ENCODE measurements at regions not wholly inside any gene's neighbourhood (a gene's known extent, or its start where the extent isn't known, plus 50 kb on each side); places are given as distances from the start of the nearest gene placed in this dataset.

DNA sequence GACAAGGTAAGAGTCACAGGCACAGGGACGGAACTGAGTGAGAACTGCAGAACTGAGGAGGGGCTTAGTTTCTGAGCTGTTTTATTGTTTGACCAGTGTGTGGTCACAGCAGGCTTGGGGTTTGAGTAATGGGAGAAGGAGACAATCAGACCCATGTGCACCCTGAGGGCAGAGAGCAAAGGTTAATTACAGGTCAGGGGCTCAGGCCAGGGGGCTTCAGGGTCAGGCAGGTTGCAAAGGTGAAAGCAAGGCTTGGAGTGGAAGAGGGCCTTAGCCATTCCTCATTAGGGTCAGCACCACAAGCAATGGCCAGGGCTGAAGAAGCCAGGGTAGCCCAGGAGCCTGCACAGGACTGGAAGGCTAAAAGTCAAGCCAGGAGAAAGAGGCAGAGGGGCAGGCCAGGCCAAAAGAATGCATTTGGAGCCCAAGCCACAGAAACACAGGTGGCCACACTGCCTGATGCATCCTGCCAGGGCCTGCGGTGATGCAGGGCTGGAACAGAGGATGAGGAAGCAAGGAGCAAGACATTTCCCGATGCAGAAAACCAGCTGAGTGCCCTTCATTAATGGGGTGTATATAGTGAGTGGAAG lies 209.8 kb upstream of the GYPC start:
- BruUV-seq (replicated peaks), result no TSS peak

More for the DNA sequence above, 209.8 kb upstream of the GYPC start:
- no peaks in the 10 kb centered on the region for H3K36me3 ChIP-seq (ENCODE audit: control insufficient read depth in 2 of 2, insufficient read depth in 2 of 2, low read length in 1 of 2)
- ChIA-PET POLR2A (no interaction called here), SMC1A (ENCODE audit: uncharacterized antibody, unreplicated experiment) (no interaction called here), CTCF (no interaction called here), RAD21 (ENCODE audit: unreplicated experiment) (no interaction called here)
- ATAC-seq (no peak), FAIRE-seq (no peak), DNase-seq (ENCODE audit: low read depth, low spot score) (no peak)
- H3K9me3 ChIP-seq (replicated peaks; ENCODE audit: control insufficient read depth, insufficient read depth, low read length), result no peaks in the 10 kb centered on the region
- no peaks in the 10 kb centered on the region for H3K4me1 ChIP-seq (ENCODE audit: control insufficient read depth, insufficient read depth, low read length)
- H4K20me1 ChIP-seq (ENCODE audit: control insufficient read depth, insufficient read depth), result no peaks in the 10 kb centered on the region
- H2AFZ ChIP-seq (ENCODE audit: control insufficient read depth, low read depth, low read length), result no peak overlapping the region
- WGBS (ENCODE audit: insufficient coverage, insufficient replicate concordance, low lambda C conversion rate, missing lambda C conversion rate), result 29% methylated on average over 3 of the region's 3 CpGs
- no peak overlapping the region for H3K4me3 ChIP-seq
- no peak overlapping the region for H3K27ac ChIP-seq (ENCODE audit: control insufficient read depth, insufficient read depth)
- H3K9ac ChIP-seq (ENCODE audit: control insufficient read depth, insufficient read depth, low read length), result no peak overlapping the region
- intact Hi-C loops (cut with micrococcal nuclease; ENCODE audit: unreplicated experiment) (no loop called here), in situ Hi-C loops (cut with MboI) (no loop called here)
- H3K4me2 ChIP-seq (ENCODE audit: control insufficient read depth, insufficient read depth), result no peak overlapping the region
- no peak for TF ChIP-seq MYB (IDR thresholded peaks at IDR 0.05; ENCODE audit: borderline replicate concordance, low read depth, low read length)
- no peak for TF ChIP-seq SPI1 (IDR thresholded peaks at IDR 0.05; ENCODE audit: borderline replicate concordance, insufficient read depth, low read depth, low read length)
- TF ChIP-seq YBX1 (IDR thresholded peaks at IDR 0.05), result no peak
- TF ChIP-seq, protein P1, sequence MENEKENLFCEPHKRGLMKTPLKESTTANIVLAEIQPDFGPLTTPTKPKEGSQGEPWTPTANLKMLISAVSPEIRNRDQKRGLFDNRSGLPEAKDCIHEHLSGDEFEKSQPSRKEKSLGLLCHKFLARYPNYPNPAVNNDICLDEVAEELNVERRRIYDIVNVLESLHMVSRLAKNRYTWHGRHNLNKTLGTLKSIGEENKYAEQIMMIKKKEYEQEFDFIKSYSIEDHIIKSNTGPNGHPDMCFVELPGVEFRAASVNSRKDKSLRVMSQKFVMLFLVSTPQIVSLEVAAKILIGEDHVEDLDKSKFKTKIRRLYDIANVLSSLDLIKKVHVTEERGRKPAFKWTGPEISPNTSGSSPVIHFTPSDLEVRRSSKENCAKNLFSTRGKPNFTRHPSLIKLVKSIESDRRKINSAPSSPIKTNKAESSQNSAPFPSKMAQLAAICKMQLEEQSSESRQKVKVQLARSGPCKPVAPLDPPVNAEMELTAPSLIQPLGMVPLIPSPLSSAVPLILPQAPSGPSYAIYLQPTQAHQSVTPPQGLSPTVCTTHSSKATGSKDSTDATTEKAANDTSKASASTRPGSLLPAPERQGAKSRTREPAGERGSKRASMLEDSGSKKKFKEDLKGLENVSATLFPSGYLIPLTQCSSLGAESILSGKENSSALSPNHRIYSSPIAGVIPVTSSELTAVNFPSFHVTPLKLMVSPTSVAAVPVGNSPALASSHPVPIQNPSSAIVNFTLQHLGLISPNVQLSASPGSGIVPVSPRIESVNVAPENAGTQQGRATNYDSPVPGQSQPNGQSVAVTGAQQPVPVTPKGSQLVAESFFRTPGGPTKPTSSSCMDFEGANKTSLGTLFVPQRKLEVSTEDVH (IDR thresholded peaks at IDR 0.05; ENCODE audit: low read depth, partially characterized antibody), result no peak
- TF ChIP-seq FOS (IDR thresholded peaks at IDR 0.05; ENCODE audit: borderline replicate concordance, extremely low read depth, insufficient read length), result no peak
- TF ChIP-seq TBL1XR1 (IDR thresholded peaks at IDR 0.05; ENCODE audit: low read depth, low read length), result no peak
- no peak for TF ChIP-seq RCOR1 (conservative IDR thresholded peaks at IDR 0.05; ENCODE audit: low read depth, low read length)
- TF ChIP-seq HDGF (IDR thresholded peaks at IDR 0.05), result no peak
- TF ChIP-seq, protein P2, sequence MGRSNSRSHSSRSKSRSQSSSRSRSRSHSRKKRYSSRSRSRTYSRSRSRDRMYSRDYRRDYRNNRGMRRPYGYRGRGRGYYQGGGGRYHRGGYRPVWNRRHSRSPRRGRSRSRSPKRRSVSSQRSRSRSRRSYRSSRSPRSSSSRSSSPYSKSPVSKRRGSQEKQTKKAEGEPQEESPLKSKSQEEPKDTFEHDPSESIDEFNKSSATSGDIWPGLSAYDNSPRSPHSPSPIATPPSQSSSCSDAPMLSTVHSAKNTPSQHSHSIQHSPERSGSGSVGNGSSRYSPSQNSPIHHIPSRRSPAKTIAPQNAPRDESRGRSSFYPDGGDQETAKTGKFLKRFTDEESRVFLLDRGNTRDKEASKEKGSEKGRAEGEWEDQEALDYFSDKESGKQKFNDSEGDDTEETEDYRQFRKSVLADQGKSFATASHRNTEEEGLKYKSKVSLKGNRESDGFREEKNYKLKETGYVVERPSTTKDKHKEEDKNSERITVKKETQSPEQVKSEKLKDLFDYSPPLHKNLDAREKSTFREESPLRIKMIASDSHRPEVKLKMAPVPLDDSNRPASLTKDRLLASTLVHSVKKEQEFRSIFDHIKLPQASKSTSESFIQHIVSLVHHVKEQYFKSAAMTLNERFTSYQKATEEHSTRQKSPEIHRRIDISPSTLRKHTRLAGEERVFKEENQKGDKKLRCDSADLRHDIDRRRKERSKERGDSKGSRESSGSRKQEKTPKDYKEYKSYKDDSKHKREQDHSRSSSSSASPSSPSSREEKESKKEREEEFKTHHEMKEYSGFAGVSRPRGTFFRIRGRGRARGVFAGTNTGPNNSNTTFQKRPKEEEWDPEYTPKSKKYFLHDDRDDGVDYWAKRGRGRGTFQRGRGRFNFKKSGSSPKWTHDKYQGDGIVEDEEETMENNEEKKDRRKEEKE (IDR thresholded peaks at IDR 0.05), result no peak
- TF ChIP-seq, protein P3, sequence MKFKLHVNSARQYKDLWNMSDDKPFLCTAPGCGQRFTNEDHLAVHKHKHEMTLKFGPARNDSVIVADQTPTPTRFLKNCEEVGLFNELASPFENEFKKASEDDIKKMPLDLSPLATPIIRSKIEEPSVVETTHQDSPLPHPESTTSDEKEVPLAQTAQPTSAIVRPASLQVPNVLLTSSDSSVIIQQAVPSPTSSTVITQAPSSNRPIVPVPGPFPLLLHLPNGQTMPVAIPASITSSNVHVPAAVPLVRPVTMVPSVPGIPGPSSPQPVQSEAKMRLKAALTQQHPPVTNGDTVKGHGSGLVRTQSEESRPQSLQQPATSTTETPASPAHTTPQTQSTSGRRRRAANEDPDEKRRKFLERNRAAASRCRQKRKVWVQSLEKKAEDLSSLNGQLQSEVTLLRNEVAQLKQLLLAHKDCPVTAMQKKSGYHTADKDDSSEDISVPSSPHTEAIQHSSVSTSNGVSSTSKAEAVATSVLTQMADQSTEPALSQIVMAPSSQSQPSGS (IDR thresholded peaks at IDR 0.05; ENCODE audit: low read length), result no peak
- no peak for TF ChIP-seq RB1 (IDR thresholded peaks at IDR 0.05; ENCODE audit: borderline replicate concordance)
- TF ChIP-seq MEF2A (IDR thresholded peaks at IDR 0.05; ENCODE audit: insufficient read depth, low read depth, low read length), result no peak
- TF ChIP-seq, protein P4, sequence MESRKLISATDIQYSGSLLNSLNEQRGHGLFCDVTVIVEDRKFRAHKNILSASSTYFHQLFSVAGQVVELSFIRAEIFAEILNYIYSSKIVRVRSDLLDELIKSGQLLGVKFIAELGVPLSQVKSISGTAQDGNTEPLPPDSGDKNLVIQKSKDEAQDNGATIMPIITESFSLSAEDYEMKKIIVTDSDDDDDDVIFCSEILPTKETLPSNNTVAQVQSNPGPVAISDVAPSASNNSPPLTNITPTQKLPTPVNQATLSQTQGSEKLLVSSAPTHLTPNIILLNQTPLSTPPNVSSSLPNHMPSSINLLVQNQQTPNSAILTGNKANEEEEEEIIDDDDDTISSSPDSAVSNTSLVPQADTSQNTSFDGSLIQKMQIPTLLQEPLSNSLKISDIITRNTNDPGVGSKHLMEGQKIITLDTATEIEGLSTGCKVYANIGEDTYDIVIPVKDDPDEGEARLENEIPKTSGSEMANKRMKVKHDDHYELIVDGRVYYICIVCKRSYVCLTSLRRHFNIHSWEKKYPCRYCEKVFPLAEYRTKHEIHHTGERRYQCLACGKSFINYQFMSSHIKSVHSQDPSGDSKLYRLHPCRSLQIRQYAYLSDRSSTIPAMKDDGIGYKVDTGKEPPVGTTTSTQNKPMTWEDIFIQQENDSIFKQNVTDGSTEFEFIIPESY (IDR thresholded peaks at IDR 0.05), result no peak
- TF ChIP-seq NRF1 (conservative IDR thresholded peaks at IDR 0.05; ENCODE audit: low read depth, low read length), result no peak
- TF ChIP-seq TCF7 (IDR thresholded peaks at IDR 0.05; ENCODE audit: borderline replicate concordance), result no peak
- no peak for TF ChIP-seq BACH1 (IDR thresholded peaks at IDR 0.05; ENCODE audit: borderline replicate concordance)
- no peaks in the 10 kb centered on the region for H3K79me2 ChIP-seq (ENCODE audit: control insufficient read depth, insufficient read depth, low read length)
- H3K27me3 ChIP-seq (replicated peaks in 1 of 2; ENCODE audit: control insufficient read depth in 2 of 2, insufficient read depth in 2 of 2, low read length in 1 of 2), result no peaks in the 10 kb centered on the region

Data from GM12878 (cell line).